ENCODE measurements at regions not wholly inside any gene's neighbourhood (a gene's known extent, or its start where the extent isn't known, plus 50 kb on each side); places are given as distances from the start of the nearest gene placed in this dataset.
A peak's percentile ranks its signal among the peaks of the same experiment; 100 is the strongest.

GRCh38 chr15:61634837-61635236 is 405.7 kb upstream of the RORA start:
- H3K36me3 ChIP-seq (ENCODE audit: insufficient read depth, low read length) = no peaks in the 10 kb centered on the region
- no peaks in the 10 kb centered on the region for H3K27me3 ChIP-seq (ENCODE audit: low read length)
- no peak overlapping the region for H3K4me3 ChIP-seq (ENCODE audit: low read length)
- no peaks in the 10 kb centered on the region for H4K20me1 ChIP-seq (ENCODE audit: insufficient read depth, low read depth, low read length)
- H3K9ac ChIP-seq (ENCODE audit: low read length) = no peak overlapping the region
- no peaks in the 10 kb centered on the region for H3K4me1 ChIP-seq (ENCODE audit: low read length)
- no peak overlapping the region for H2AFZ ChIP-seq (ENCODE audit: low read length)
- H3K4me2 ChIP-seq (ENCODE audit: low read depth, low read length, poor library complexity, severe bottlenecking) = no peak overlapping the region
- no peaks in the 10 kb centered on the region for H3K79me2 ChIP-seq (ENCODE audit: low read length)
- no peak overlapping the region for H3K27ac ChIP-seq (ENCODE audit: low read length)
- no peak for DNase-seq
- H3K9me3 ChIP-seq (ENCODE audit: low read length) = no peaks in the 10 kb centered on the region
- no peaks in the 10 kb centered on the region for H3K9me2 ChIP-seq (replicated peaks; ENCODE audit: insufficient read depth, low read length)

GRCh38 chr15:61633951-61634350 is 404.8 kb upstream of the RORA start:
- no peaks in the 10 kb centered on the region for H3K4me1 ChIP-seq (ENCODE audit: low read length)
- no peaks in the 10 kb centered on the region for H3K79me2 ChIP-seq (ENCODE audit: low read length)

GRCh38 chr15:61629269-61629668 is 400.2 kb upstream of the RORA start:
- H2AFZ ChIP-seq (ENCODE audit: low read length) = no peak overlapping the region
- no peaks in the 10 kb centered on the region for H3K36me3 ChIP-seq (ENCODE audit: insufficient read depth, low read length)
- DNase-seq = no peak
- no peaks in the 10 kb centered on the region for H4K20me1 ChIP-seq (ENCODE audit: insufficient read depth, low read depth, low read length)
- no peaks in the 10 kb centered on the region; the same call in 1 of the 2 replicates for H3K27me3 ChIP-seq (ENCODE audit: low read length)
- H3K4me3 ChIP-seq (ENCODE audit: low read length) = no peak overlapping the region
- H3K9ac ChIP-seq (ENCODE audit: low read length) = no peak overlapping the region
- H3K79me2 ChIP-seq (ENCODE audit: low read length) = no peaks in the 10 kb centered on the region
- H3K9me3 ChIP-seq (ENCODE audit: low read length) = no peaks in the 10 kb centered on the region
- no peaks in the 10 kb centered on the region for H3K4me1 ChIP-seq (ENCODE audit: low read length)
- no peaks in the 10 kb centered on the region for H3K9me2 ChIP-seq (replicated peaks; ENCODE audit: insufficient read depth, low read length)
- H3K4me2 ChIP-seq (ENCODE audit: low read depth, low read length, poor library complexity, severe bottlenecking) = no peak overlapping the region
- no peak overlapping the region for H3K27ac ChIP-seq (ENCODE audit: low read length)

More at GRCh38 chr15:61633951-61634350, 404.8 kb upstream of the RORA start:
- no peaks in the 10 kb centered on the region for H3K27me3 ChIP-seq (ENCODE audit: low read length)
- no peaks in the 10 kb centered on the region for H4K20me1 ChIP-seq (ENCODE audit: insufficient read depth, low read depth, low read length)
- no peak for DNase-seq
- no peaks in the 10 kb centered on the region for H3K36me3 ChIP-seq (ENCODE audit: insufficient read depth, low read length)
- no peak overlapping the region for H3K9ac ChIP-seq (ENCODE audit: low read length)
- H3K9me3 ChIP-seq (ENCODE audit: low read length) = no peaks in the 10 kb centered on the region
- H3K4me3 ChIP-seq (ENCODE audit: low read length) = no peak overlapping the region
- H3K9me2 ChIP-seq (replicated peaks; ENCODE audit: insufficient read depth, low read length) = no peaks in the 10 kb centered on the region
- no peak overlapping the region for H3K27ac ChIP-seq (ENCODE audit: low read length)
- H3K4me2 ChIP-seq (ENCODE audit: low read depth, low read length, poor library complexity, severe bottlenecking) = no peak overlapping the region
- no peak overlapping the region for H2AFZ ChIP-seq (ENCODE audit: low read length)

- Histone ChIP-seq H3K27ac (ENCODE audit: low read length) (no peak overlapping the region), H3K9me2 (replicated peaks; ENCODE audit: insufficient read depth, low read length) (no peaks in the 10 kb centered on the region), H3K9me3 (ENCODE audit: low read length) (no peaks in the 10 kb centered on the region), H3K4me3 (ENCODE audit: low read length) (no peak overlapping the region), H3K9ac (ENCODE audit: low read length) (no peak overlapping the region), H2AFZ (ENCODE audit: low read length) (no peak overlapping the region), H3K79me2 (ENCODE audit: low read length) (no peaks in the 10 kb centered on the region), H4K20me1 (ENCODE audit: insufficient read depth, low read depth, low read length) (no peaks in the 10 kb centered on the region), H3K4me1 (ENCODE audit: low read length) (no peaks in the 10 kb centered on the region), H3K4me2 (ENCODE audit: low read depth, low read length, poor library complexity, severe bottlenecking) (no peak overlapping the region), H3K27me3 (ENCODE audit: low read length) (no peaks in the 10 kb centered on the region; the same call in 1 of the 2 replicates), H3K36me3 (ENCODE audit: insufficient read depth, low read length) (no peaks in the 10 kb centered on the region)
- DNase-seq = no peak
Measured at GRCh38 chr15:61624950-61625349, 395.8 kb upstream of the RORA start.

- Histone ChIP-seq H3K4me3 (ENCODE audit: low read length) (no peak overlapping the region), H3K79me2 (ENCODE audit: low read length) (no peaks in the 10 kb centered on the region), H3K27ac (ENCODE audit: low read length) (no peak overlapping the region), H3K9ac (ENCODE audit: low read length) (no peak overlapping the region), H2AFZ (ENCODE audit: low read length) (no peak overlapping the region), H3K9me3 (ENCODE audit: low read length) (no peaks in the 10 kb centered on the region), H3K36me3 (ENCODE audit: insufficient read depth, low read length) (no peaks in the 10 kb centered on the region), H3K9me2 (replicated peaks; ENCODE audit: insufficient read depth, low read length) (no peaks in the 10 kb centered on the region), H3K27me3 (ENCODE audit: low read length) (no peaks in the 10 kb centered on the region; the same call in 1 of the 2 replicates), H4K20me1 (ENCODE audit: insufficient read depth, low read depth, low read length) (no peaks in the 10 kb centered on the region), H3K4me2 (ENCODE audit: low read depth, low read length, poor library complexity, severe bottlenecking) (no peak overlapping the region), H3K4me1 (ENCODE audit: low read length) (no peaks in the 10 kb centered on the region)
- no peak for DNase-seq
Measured at GRCh38 chr15:61623746-61624145, 394.6 kb upstream of the RORA start.

- H3K79me2 ChIP-seq (ENCODE audit: low read length) = no peaks in the 10 kb centered on the region
- no peak overlapping the region for H3K4me2 ChIP-seq (ENCODE audit: low read depth, low read length, poor library complexity, severe bottlenecking)
- H3K9me2 ChIP-seq (replicated peaks; ENCODE audit: insufficient read depth, low read length) = no peaks in the 10 kb centered on the region
- H3K27me3 ChIP-seq (ENCODE audit: low read length) = no peaks in the 10 kb centered on the region
- no peaks in the 10 kb centered on the region for H3K9me3 ChIP-seq (ENCODE audit: low read length)
- no peak overlapping the region for H3K9ac ChIP-seq (ENCODE audit: low read length)
- no peaks in the 10 kb centered on the region for H3K36me3 ChIP-seq (ENCODE audit: insufficient read depth, low read length)
- no peak overlapping the region for H3K4me3 ChIP-seq (ENCODE audit: low read length)
- H4K20me1 ChIP-seq (ENCODE audit: insufficient read depth, low read depth, low read length) = no peaks in the 10 kb centered on the region
- no peak for DNase-seq
- H2AFZ ChIP-seq (ENCODE audit: low read length) = no peak overlapping the region
- no peaks in the 10 kb centered on the region for H3K4me1 ChIP-seq (ENCODE audit: low read length)
- H3K27ac ChIP-seq (ENCODE audit: low read length) = no peak overlapping the region
Measured at GRCh38 chr15:61621865-61622264, 392.8 kb upstream of the RORA start.

GRCh38 chr15:61621146-61621545 is 392.0 kb upstream of the RORA start:
- Histone ChIP-seq H3K4me3 (ENCODE audit: low read length) (no peak overlapping the region), H3K27ac (ENCODE audit: low read length) (no peak overlapping the region), H3K36me3 (ENCODE audit: insufficient read depth, low read length) (no peaks in the 10 kb centered on the region), H4K20me1 (ENCODE audit: insufficient read depth, low read depth, low read length) (no peaks in the 10 kb centered on the region), H3K4me2 (ENCODE audit: low read depth, low read length, poor library complexity, severe bottlenecking) (no peak overlapping the region), H3K79me2 (ENCODE audit: low read length) (no peaks in the 10 kb centered on the region), H3K4me1 (ENCODE audit: low read length) (no peaks in the 10 kb centered on the region), H3K9me3 (ENCODE audit: low read length) (no peaks in the 10 kb centered on the region), H3K9ac (ENCODE audit: low read length) (no peak overlapping the region), H3K27me3 (ENCODE audit: low read length) (no peaks in the 10 kb centered on the region), H2AFZ (ENCODE audit: low read length) (no peak overlapping the region), H3K9me2 (replicated peaks; ENCODE audit: insufficient read depth, low read length) (no peaks in the 10 kb centered on the region)
- DNase-seq = peak; percentile 62

GRCh38 chr15:61620151-61620550 is 391.0 kb upstream of the RORA start:
- Histone ChIP-seq H3K27me3 (ENCODE audit: low read length) (no peaks in the 10 kb centered on the region), H3K9me2 (replicated peaks; ENCODE audit: insufficient read depth, low read length) (no peaks in the 10 kb centered on the region), H3K79me2 (ENCODE audit: low read length) (no peaks in the 10 kb centered on the region), H3K4me3 (ENCODE audit: low read length) (no peak overlapping the region), H4K20me1 (ENCODE audit: insufficient read depth, low read depth, low read length) (no peaks in the 10 kb centered on the region), H3K36me3 (ENCODE audit: insufficient read depth, low read length) (no peaks in the 10 kb centered on the region), H3K4me1 (ENCODE audit: low read length) (no peaks in the 10 kb centered on the region), H3K27ac (ENCODE audit: low read length) (no peak overlapping the region), H3K9me3 (ENCODE audit: low read length) (no peaks in the 10 kb centered on the region), H3K4me2 (ENCODE audit: low read depth, low read length, poor library complexity, severe bottlenecking) (no peak overlapping the region), H3K9ac (ENCODE audit: low read length) (no peak overlapping the region), H2AFZ (ENCODE audit: low read length) (no peak overlapping the region)
- no peak for DNase-seq

- no peaks in the 10 kb centered on the region for H3K9me2 ChIP-seq (replicated peaks; ENCODE audit: insufficient read depth, low read length)
- H3K27ac ChIP-seq (ENCODE audit: low read length) = no peak overlapping the region
- no peak overlapping the region for H3K4me2 ChIP-seq (ENCODE audit: low read depth, low read length, poor library complexity, severe bottlenecking)
- no peak overlapping the region for H3K4me3 ChIP-seq (ENCODE audit: low read length)
- no peaks in the 10 kb centered on the region for H3K4me1 ChIP-seq (ENCODE audit: low read length)
- no peaks in the 10 kb centered on the region for H4K20me1 ChIP-seq (ENCODE audit: insufficient read depth, low read depth, low read length)
- no peak overlapping the region for H2AFZ ChIP-seq (ENCODE audit: low read length)
- DNase-seq = no peak
- H3K9me3 ChIP-seq (ENCODE audit: low read length) = peaks cover 15% of the 10 kb centered on the region
- H3K9ac ChIP-seq (ENCODE audit: low read length) = no peak overlapping the region
- no peaks in the 10 kb centered on the region for H3K27me3 ChIP-seq (ENCODE audit: low read length)
- no peaks in the 10 kb centered on the region for H3K79me2 ChIP-seq (ENCODE audit: low read length)
- no peaks in the 10 kb centered on the region for H3K36me3 ChIP-seq (ENCODE audit: insufficient read depth, low read length)
Measured at GRCh38 chr15:61613729-61614128, 384.6 kb upstream of the RORA start.

Data from Karpas-422 (cell line).